Adrenal gland (tissue), 5 donors: ENCODE measurements at regions not wholly inside any gene's neighbourhood (a gene's known extent, or its start where the extent isn't known, plus 50 kb on each side); places are given as distances from the start of the nearest gene placed in this dataset.

Experiments used
- CTCF ChIP-seq, 6 experiments: fragments of 450-650 bp in 4 of 6; fragments of 200-600 bp in 2 of 6; sonication (generic) in 1 of 6; IDR thresholded peaks; 1 replicate in 5 of 6; 2 replicates in 1 of 6; pipeline versions ENCODE4 v1.5.1 to v1.8.0; 2016 to 2021; ENCODE audit warnings: antibody characterized with exemption in 6 of 6, mild to moderate bottlenecking in 2 of 6, moderate library complexity in 1 of 6
- POLR2A ChIP-seq, 2 donors: fragments of 450-650 bp; IDR thresholded peaks; one replicate each; pipeline ENCODE4 v1.6.1; 2017; ENCODE audit warnings: antibody characterized with exemption in 2 of 2, mild to moderate bottlenecking in 2 of 2, moderate library complexity in 1 of 2
- donor health status: DM: no; HTN: no; CAD: no.

GRCh38 chr4:66606215-66606614, 935.9 kb upstream of the EPHA5 start:
- TF ChIP-seq CTCF (IDR thresholded peaks at IDR 0.05), result no peak
- TF ChIP-seq POLR2A (IDR thresholded peaks at IDR 0.05), result no peak
